Mesenteric fat pad (tissue), 1 donor: ENCODE measurements at regions not wholly inside any gene's neighbourhood (a gene's known extent, or its start where the extent isn't known, plus 50 kb on each side); places are given as distances from the start of the nearest gene placed in this dataset.

Experiments used
- DNase-seq: peaks from one replicate; pipeline ENCODE4 v3.0.0-alpha.2; 2020; ENCODE audit warnings: low spot score
- donor health status: DM: yes; HTN: yes; CAD: no.

DNA sequence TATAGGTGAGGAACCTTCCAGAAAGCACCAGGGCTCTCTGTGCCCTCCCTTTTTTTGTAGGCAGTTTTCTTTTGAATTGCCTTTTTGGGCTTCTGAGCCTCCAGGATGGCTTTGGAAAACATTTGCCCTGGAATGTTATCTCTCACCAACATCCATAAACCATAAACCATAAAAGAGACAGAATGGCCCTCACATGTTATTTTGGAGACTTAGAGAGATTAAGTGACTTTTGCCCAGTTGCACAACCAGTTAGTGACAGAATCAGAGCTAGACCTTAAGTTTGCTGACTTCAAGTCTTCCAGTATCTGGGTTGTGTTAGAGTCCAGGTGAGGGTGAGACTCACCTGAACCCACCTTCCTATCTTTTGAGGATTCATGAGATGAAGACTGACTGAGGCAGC is 153.0 kb upstream of the STX18 start:
- DNase-seq = no peak

DNA sequence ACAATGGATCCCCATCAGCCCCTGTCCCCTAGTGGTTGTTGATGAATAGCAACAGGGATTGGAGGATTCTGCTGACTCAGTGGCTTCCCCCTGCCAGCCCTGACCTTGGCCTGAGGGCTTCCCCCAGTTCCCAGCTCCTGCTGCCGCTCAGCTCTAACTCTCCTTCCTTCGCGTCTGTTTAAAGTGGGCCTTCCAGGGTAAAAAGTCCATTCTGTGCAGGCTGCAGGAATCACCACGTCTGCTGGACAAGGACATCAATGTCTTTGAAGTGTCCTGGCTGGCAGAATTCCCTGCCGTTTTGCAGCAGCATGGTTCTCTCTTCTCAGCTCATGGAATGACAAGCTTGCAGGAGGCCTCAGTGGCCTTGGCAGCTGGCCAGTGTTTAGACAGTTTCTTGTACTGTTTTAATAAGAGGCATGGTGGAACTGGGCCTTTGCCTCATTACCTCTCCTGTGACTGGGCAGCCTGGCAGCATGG is 152.5 kb upstream of the STX18 start:
- no peak for DNase-seq

DNA sequence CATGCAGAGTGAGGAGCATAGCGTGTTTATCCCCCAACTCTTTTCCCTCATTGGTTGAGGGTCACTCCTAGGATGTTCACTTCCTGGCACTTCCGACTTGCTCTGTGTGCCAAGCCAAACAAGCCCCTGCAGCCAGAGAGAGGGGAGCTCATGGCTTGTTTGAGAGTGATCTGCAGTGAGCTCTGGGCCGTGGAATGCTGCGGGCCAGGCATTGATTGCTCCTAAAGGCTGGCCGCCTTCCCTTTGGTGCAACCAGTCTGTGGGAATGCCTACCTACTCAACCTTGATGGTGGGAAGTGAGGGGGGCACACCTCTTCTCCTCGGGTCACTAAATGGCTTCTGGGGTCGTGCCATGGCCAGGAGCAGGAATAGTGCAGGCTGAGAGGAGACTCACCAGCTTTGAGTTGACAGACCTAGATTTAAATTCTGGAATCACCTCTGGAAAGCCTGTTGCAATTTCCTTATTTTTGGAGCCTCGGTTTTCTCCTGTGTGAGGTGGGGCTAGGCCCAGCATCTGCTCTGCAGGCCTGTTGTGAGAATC is 152.0 kb upstream of the STX18 start:
- DNase-seq = no peak

DNA sequence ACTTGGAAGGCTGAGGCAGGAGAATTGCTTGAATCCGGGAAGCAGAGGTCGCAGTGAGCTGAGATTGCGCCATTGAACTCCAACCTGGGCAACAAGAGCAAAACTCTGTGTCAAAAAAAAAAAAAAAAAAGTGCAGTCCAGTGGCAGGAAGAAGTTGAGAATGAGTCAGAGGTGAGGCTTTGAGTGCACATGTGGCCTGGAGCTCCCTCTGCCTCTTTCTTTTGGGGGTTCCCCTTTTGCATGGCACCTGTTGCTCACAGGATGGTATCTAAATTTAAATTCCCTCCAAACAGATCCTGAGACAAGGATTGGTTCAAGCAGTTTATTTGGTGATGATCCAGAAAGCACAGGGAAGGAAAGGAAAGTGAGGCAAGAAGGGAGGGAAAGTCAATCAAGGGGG is 151.4 kb upstream of the STX18 start:
- DNase-seq = no peak

DNA sequence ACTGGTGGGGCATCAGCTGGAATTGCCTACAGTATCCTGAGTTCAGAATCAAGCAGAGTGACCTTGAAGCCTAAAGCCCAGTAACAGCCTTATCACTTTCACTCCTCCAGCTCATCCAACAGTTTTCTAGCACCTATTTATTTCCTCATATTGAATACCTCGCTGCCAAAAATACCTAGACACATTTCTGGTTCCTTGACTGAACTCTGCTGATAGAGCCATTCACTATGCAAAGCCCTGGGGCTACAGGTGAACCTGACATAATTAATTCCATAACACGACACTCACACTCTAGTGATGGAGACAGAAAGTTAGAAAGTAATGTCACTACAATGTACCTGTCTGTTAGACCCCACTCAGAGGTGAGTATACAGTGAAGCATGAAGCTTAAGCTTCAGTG is 149.0 kb upstream of the STX18 start:
- no peak for DNase-seq

DNA sequence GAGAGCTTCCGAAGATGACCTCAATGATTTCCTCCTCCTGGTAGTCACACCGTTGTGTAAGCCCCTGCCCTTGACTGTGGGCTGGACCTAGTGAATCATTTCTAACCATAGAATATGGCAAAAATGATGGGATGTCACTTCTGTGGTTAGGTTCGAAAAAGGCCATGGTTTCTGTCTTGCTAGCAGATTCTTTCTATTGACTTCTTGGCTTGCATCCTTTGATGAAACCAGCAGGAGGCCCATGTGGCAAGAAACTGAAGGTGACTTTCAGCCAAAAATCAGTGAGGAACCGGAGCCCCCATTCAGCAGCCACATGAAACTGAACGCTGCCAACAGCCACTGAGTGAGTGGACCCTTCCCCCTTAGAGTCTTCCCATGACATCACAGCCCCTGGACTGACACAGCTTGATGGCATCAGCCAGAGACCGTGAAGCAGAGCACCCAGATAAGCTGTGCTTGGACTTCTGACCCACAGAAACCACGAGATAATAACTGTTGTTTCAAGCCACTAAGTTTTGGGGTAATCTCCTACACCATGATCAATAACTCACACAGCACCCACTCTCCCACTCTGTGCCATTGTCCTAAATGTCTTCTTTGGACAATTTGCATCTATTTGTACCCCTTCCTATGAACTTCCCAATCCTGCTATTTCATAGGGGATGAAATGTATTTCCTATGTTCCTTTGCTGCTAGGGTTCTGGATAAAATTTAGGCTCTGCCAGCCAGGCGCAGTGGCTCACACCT is 148.0 kb upstream of the STX18 start:
- DNase-seq = no peak

DNA sequence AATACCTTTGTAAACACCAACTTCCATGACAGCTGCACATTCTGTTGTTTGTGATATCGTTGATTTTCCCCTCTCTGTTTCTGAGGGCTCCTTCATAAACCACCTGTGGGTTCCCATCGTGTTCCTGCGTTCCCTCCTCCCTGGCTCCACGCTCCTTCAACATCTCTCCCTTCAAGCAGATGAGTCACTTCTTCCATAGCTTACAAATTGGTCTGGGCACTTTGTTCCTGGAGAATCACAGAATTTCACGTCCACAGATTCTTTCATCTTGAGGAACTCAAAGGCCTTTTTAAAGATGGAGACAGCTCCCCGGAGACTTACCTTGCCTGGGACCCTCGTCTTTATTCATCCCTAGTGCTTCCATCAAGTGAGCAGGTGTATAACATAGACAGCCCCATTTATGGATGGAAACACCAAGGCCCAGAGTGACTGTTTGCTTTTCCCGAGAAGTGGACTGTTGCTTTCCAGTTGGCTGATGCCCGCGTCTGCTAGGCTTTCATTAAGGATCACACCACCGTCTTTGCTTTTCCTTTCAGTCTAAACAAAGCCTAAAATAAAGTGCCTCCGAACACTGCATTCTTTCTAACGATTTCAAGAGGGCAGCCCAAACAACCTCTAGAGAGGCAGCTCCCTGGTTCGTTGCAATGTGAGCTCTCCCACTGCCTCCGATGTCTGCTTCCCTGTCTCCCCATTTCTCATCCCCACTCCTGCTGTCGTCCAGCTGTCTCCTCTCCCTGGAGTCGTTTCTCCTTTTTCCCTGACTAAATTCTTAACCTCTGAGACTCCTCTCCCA is 146.3 kb upstream of the STX18 start:
- DNase-seq = no peak

DNA sequence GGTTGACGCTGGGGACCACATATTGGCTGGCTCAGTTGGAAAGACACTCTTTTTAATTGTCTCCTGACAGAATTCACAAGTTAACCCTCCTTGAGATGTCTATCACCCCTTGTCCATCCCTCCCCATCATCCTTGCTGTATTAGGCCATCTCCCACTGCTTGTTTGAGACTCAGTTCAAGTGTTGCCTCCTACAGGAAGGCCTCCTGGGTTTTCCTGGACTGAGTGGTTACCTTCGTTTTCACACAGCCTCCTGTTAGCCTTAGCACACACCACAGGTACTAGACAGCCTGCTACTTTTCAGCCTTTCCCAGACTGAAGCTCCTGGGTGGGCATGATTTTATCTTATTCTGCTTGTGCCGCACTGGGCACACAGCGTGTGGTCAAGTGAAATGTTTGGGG is 145.3 kb upstream of the STX18 start:
- DNase-seq = no peak

DNA sequence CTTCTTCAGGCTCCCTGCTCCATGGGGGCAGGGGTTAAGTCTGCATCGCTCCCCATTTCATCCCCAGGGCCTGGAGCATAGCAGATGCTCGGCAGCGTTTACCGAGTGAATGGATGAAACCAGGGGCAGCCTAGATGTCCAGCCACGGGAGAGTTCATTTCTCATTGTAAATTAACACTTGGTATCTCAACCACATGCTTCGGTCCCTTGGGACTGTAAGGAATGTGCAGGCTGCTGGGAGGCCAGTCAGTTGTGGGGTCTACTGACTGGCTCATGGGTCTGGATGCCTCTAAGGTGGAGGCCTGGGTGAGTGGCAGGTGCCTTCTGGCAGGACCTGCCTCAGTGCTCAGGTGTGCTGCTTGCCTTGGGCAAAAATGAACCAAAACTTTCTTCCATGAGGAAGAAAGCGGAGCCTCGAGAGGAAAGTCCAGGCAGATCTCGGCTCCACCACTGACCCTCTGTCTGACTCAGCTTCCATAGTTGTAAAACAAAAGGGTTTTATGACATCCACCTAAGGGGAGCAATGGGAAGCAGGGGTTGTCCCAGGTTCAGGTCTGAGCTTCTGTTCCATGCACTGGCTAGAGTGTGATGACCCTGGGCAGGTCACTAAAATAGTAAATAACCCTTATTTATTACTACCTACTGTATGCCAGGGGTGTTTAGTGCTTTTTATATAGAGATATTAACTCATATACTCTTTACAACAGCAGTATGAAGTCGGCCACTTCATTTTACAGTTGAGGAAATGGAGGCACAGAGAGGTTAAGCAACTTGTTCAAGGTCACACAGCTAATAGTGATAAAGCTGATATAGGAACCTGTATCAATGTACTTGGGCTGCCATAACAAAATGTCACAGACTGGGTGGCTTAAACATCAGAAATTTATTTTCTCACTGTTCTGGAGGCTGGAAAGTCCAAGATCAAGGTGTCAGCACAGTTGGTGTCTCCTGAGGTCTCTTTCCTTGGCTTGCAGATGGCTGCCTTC is 144.3 kb upstream of the STX18 start:
- DNase-seq = no peak

DNA sequence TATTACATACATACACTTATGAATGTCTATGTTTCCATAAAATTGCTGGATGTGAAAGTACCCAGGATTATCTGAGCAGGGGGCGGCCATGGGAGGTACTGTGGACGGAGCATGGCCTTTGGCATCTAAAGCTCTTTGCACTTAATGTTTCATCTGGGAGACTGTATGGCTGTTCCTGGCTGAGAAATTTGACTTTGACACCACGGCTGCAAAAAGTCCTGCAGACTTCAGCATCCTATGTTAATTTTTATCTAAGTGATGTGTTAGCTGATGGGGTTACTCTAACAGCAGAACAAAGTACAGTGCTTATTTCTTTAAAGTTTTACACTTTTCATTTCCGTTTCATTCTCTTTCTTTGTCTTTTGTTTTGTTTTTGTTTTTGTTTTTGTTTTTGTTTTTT is 139.8 kb upstream of the STX18 start:
- DNase-seq = no peak

DNA sequence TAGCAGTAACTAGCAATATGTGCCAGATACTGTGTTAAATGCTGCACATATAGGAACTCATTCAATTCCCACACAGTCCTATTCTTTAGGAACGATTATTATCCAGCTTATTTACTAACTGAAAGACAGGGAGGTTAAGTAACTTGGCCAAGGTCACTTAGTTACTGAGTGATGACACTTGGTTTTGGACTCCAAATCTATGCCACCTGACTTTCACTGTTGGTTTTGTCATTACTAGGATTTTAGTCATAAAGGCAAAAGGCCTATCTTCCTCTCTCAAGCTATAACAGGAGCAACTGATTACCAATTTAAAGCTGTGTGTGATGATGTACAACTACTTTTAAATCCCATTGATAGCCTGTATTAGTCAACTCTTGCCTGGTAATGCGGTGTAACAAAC is 138.9 kb upstream of the STX18 start:
- no peak for DNase-seq

DNA sequence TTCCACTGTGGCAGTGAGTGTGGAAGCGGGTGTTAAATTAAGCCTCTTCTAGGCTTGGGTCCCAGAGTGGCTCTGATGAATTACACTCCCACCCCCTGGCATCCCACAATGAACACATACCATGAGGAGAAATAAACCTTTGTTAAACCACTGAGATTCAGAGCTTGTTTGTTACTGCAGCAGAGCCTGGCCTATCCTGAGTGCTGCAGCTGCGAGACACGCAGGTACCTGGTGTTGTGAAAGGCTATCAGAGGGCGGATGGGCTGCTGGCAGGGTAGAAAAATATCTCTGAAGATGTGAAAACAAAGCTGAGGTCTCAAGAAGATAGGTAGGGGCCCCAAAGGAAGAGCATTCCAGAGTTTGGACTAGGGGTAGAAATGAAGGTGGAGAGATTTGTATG is 138.4 kb upstream of the STX18 start:
- no peak for DNase-seq

DNA sequence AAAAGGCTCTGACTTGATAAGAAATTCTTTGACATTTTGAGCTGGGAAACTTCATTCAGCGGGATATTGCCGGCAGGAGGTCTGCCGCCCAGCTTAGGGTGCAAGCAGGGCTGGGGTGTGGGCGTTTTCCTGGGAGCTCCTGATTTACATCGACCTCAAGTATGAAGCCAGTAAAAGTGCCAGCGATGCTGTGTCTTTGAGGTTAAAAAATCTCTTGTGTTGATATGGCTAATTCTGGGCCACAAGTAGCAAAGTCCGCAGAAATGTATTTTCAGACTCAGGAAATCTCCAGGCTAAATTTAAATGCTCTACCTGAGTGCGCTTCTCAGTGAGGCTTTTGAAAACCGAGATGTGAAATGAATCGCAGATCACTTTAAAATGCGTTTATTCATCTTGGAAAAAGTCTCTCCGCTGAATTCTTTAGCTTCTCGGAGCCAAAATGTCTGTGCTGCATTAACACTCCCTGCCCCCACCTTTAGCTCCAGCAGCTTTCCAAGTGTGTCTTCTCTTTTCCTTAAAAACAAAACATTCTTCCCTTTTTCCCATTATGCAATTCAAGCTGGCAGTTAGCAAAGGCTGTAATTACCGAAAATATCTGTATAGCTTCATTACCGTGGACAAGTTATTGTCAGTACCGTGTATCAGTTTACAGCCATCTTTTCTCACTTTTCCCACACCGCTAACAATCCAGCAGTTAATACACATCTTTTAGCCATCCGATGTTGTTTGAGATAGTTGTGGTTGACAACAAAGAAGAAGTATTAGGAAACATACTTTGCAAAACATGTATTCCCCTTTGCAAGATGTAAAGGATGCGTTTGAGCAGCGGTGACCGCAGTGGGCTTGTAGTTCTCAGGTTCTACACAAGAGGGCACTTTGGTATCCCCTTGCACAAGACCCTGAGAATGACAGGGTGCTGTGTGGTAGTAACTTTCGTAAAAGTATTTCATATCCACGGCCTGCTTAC is 136.0 kb upstream of the STX18 start:
- no peak for DNase-seq

DNA sequence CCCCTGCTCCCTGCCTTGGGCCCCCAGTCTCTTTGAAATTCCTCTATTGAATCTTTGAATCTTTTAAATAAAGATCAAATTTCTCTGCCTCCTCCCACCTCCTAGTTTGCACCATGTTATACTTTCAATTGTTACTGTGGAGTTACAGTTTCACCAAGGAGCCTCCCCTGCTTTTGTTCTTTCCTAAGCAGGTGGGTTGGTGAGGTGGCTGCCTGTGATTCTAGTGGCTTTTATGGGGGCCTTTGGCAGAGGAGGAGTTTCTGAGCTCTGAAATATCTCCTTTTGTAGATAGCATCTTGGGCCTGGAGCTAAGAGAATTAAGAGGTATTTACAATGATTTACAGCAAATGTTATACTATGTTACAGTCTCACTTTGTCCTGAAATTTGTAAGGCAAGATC is 133.8 kb upstream of the STX18 start:
- no peak for DNase-seq

DNA sequence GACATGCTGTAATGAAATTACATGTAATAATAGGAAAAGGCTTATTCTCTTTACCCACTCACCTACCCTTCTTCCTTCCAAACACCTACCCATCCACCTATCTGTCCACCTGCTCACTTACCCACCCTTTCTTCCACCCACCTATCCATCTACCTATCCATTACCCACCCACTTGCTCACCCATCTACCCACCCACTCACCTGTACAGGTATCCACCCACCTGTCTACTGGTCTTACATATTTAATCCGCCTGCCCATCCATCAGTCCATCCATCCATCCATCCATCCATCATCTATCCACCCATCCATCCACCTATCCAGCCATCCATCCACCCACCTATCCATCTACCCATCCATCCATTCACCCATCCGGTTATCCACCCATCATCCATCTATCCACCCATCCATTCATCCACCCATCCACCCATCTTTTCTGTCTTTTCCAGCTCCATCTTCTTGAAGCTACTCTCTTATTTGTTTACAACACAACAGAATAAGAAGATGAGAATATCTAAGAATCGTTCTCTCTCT is 133.3 kb upstream of the STX18 start:
- DNase-seq = no peak

DNA sequence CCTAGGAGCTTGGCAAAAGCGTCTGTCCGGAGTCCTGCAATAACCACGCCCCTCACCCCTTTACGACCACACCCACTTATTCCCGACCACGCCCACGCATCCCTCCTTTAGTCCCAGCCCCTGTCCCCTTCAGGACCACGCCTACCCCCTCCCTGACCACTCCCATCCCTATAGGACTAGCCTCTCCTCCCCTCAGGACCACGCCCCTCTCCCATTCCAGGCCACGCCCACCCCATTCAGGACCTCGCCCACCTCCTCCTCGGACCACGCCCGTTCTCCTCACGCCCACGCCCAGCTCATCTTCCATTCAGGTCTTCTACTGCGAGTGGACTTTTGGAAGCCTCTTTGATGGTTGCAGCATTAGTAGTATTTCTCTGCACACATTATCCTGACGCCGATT is 131.2 kb upstream of the STX18 start:
- no peak for DNase-seq

DNA sequence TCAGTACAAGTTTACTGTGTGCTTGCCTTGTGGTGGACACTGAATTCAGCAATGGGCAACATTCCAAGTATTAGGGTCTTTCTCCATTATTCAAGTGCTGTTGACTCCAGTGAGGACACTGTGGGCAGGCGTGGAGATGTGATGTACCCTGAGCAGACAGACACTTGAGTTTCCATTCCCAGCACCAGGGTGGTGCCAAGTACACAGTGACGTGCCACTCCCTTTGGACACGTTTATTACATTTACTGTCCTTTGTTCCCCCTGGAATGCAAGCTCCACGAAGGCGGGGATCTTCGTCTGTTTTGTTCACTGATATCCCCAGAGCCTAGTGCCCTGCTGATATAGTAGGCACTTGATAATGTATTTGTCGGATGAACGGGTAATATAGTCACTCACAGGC is 130.6 kb upstream of the STX18 start:
- no peak for DNase-seq

DNA sequence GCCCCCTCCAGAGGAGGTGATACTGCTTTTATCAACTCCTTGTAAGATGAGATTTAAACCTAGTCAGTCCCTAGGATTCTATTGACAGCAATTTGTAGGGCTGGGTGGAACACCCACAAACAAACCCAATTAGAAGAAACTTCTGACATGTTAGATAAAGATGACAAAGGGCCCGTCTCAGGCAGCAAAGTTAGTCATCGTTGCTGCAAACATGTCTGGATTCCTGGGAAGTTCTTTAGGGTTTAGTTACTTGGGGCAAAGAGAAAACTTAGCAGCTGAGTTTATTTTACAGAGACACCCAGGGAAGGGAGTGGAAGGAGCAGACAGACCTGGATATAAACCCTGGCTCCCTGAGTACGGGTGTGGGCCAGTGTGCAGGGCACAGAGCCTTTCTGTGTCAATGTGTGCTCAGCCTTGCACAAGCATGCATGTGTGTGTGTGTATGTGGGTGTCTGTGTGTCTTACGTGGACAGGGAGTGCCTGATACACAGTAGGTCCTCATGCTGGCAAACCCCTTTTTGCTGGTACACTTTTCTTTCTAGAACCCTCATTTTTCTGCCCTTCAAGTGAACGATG is 130.0 kb upstream of the STX18 start:
- DNase-seq = no peak

DNA sequence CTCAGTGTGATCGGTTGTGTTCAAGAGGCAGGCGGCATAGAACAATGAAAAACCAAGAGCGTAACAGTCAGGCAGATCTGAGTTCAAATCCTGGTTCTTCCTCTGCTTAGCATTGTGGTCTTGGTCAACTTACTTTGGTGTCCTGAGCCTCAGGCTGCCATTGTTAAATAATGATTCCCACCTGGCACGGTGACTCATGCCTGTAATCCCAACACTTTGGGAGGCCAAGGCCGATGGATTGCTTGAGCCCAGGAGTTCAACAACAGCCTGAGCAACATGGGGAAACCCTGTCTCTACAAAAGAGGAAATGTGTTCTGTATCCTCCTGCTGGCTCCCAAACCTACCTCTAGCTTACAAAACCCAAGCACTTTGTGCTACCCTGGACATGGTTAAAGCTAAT is 129.0 kb upstream of the STX18 start:
- DNase-seq = no peak
